ENCODE measurements at regions not wholly inside any gene's neighbourhood (a gene's known extent, or its start where the extent isn't known, plus 50 kb on each side); places are given as distances from the start of the nearest gene placed in this dataset.
"Not testable (repeated sequence)": the region's sequence is repeated elsewhere in the genome, so short reads cannot be mapped to it uniquely, and the experiment has no call there.

DNA sequence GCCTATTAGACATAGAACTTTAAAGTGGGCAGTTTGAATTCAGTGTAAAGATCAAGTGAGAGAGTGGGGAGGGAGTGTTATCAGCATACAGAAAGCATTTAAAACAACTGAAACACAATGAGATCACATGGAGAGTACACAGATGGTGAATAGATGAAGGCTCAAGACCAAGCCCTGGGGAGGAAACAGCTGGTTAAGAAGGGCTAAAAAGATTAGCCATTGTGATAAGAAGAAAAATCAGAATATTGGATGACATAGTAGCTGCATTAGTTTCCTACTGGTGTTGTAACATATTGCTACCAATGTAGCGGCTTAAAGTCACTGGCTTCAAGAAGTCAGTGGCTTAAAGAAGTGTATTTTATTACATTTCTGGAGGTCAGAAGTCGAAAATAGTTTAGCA lies 443.4 kb upstream of the RGS18 start:
- no peaks in the 10 kb centered on the region for H4K20me1 ChIP-seq (ENCODE audit: insufficient read depth, low read length)
- H3K27me3 ChIP-seq (ENCODE audit: low read depth, low read length): no peaks in the 10 kb centered on the region
- H3K4me2 ChIP-seq (ENCODE audit: low read length): no peak overlapping the region
- H3K27ac ChIP-seq (ENCODE audit: low read length): no peak overlapping the region
- no peak overlapping the region for H3K9ac ChIP-seq (ENCODE audit: low read length)
- H3K4me1 ChIP-seq (ENCODE audit: low read length): peaks cover 7% of the 10 kb centered on the region
- no peaks in the 10 kb centered on the region for H3K9me3 ChIP-seq (ENCODE audit: insufficient read depth, low read length)
- no peak for TF ChIP-seq EZH2phosphoT487 (IDR thresholded peaks at IDR 0.05; ENCODE audit: low read depth)
- TF ChIP-seq, protein P1, sequence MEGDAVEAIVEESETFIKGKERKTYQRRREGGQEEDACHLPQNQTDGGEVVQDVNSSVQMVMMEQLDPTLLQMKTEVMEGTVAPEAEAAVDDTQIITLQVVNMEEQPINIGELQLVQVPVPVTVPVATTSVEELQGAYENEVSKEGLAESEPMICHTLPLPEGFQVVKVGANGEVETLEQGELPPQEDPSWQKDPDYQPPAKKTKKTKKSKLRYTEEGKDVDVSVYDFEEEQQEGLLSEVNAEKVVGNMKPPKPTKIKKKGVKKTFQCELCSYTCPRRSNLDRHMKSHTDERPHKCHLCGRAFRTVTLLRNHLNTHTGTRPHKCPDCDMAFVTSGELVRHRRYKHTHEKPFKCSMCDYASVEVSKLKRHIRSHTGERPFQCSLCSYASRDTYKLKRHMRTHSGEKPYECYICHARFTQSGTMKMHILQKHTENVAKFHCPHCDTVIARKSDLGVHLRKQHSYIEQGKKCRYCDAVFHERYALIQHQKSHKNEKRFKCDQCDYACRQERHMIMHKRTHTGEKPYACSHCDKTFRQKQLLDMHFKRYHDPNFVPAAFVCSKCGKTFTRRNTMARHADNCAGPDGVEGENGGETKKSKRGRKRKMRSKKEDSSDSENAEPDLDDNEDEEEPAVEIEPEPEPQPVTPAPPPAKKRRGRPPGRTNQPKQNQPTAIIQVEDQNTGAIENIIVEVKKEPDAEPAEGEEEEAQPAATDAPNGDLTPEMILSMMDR (IDR thresholded peaks at IDR 0.05; ENCODE audit: low read depth, low read length): no peak
- H3K79me2 ChIP-seq (ENCODE audit: low read length): no peaks in the 10 kb centered on the region
- no peak overlapping the region for H2AFZ ChIP-seq (ENCODE audit: low read depth, low read length)
- H3K4me3 ChIP-seq (ENCODE audit: low read length): no peak overlapping the region
- no peaks in the 10 kb centered on the region for H3K36me3 ChIP-seq (replicated peaks; ENCODE audit: low read depth, low read length)

GRCh38 chr1:191729742-191730141 lies 428.5 kb upstream of the RGS18 start:
- no peaks in the 10 kb centered on the region for H3K9me3 ChIP-seq (ENCODE audit: insufficient read depth, low read length)
- TF ChIP-seq, protein P1 (IDR thresholded peaks at IDR 0.05; ENCODE audit: low read depth, low read length): no peak
- TF ChIP-seq EZH2phosphoT487 (IDR thresholded peaks at IDR 0.05; ENCODE audit: low read depth): no peak
- H3K27ac ChIP-seq (ENCODE audit: low read length): no peak overlapping the region
- H3K79me2 ChIP-seq (ENCODE audit: low read length): no peaks in the 10 kb centered on the region
- H3K4me3 ChIP-seq (ENCODE audit: low read length): no peak overlapping the region
- H3K9ac ChIP-seq (ENCODE audit: low read length): no peak overlapping the region
- no peaks in the 10 kb centered on the region for H3K36me3 ChIP-seq (replicated peaks; ENCODE audit: low read depth, low read length)
- no peaks in the 10 kb centered on the region for H4K20me1 ChIP-seq (ENCODE audit: insufficient read depth, low read length)
- peaks cover 22% of the 10 kb centered on the region for H3K4me1 ChIP-seq (ENCODE audit: low read length)
- H3K4me2 ChIP-seq (ENCODE audit: low read length): no peak overlapping the region
- H2AFZ ChIP-seq (ENCODE audit: low read depth, low read length): no peak overlapping the region; the same call in 1 of the 2 replicates
- H3K27me3 ChIP-seq (ENCODE audit: low read depth, low read length): no peaks in the 10 kb centered on the region

DNA sequence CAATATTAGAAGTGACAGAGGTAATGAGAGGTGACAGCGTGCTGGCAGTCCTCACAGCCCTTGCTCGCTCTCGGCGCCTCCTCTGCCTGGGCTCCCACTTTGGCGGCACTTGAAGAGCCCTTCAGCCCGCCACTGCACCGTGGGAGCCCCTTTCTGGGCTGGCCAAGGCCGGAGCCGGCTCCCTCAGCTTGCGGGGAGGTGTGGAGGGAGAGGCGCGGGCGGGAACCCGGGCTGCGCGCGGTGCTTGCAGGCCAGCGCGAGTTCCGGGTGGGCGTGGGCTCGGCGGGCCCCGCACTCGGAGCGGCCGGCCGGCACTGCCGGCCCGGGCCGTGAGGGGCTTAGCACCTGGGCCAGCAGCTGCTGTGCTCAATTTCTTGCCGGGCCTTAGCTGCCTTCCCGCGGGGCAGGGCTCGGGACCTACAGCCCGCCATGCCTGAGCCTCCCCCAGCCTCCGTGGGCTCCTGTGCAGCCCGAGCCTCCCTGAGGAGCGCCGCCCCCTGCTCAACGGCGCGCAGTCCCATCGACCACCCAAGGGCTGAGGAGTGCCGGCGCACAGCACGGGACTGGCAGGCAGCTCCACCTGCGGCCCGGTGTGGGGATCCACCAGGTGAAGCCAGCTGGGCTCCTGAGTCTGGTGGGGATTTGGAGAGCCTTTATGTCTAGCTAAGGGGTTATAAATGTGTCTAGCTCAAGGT lies 426.5 kb upstream of the RGS18 start:
- not testable (repeated sequence) for H3K9me3 ChIP-seq (ENCODE audit: insufficient read depth, low read length); H4K20me1 ChIP-seq (ENCODE audit: insufficient read depth, low read length); H2AFZ ChIP-seq (ENCODE audit: low read depth, low read length); H3K79me2 ChIP-seq (ENCODE audit: low read length); H3K4me3 ChIP-seq (ENCODE audit: low read length); H3K27ac ChIP-seq (ENCODE audit: low read length); H3K9ac ChIP-seq (ENCODE audit: low read length); H3K4me2 ChIP-seq (ENCODE audit: low read length); H3K27me3 ChIP-seq (ENCODE audit: low read depth, low read length); H3K36me3 ChIP-seq (replicated peaks; ENCODE audit: low read depth, low read length)
- peaks cover 13% of the 10 kb centered on the region for H3K4me1 ChIP-seq (ENCODE audit: low read length)

- H3K27ac ChIP-seq (ENCODE audit: low read length): no peak overlapping the region
- no peaks in the 10 kb centered on the region for H3K9me3 ChIP-seq (ENCODE audit: insufficient read depth, low read length)
- H3K4me1 ChIP-seq (ENCODE audit: low read length): peaks cover 11% of the 10 kb centered on the region
- no peak overlapping the region for H3K4me2 ChIP-seq (ENCODE audit: low read length)
- no peaks in the 10 kb centered on the region for H3K79me2 ChIP-seq (ENCODE audit: low read length)
- no peaks in the 10 kb centered on the region for H3K36me3 ChIP-seq (replicated peaks; ENCODE audit: low read depth, low read length)
- H4K20me1 ChIP-seq (ENCODE audit: insufficient read depth, low read length): no peaks in the 10 kb centered on the region
- no peak overlapping the region for H3K9ac ChIP-seq (ENCODE audit: low read length)
- no peak overlapping the region for H2AFZ ChIP-seq (ENCODE audit: low read depth, low read length)
- no peak for TF ChIP-seq EZH2phosphoT487 (IDR thresholded peaks at IDR 0.05; ENCODE audit: low read depth)
- TF ChIP-seq, protein P1 (IDR thresholded peaks at IDR 0.05; ENCODE audit: low read depth, low read length): no peak
- no peaks in the 10 kb centered on the region for H3K27me3 ChIP-seq (ENCODE audit: low read depth, low read length)
- H3K4me3 ChIP-seq (ENCODE audit: low read length): no peak overlapping the region
These were observed 423.9 kb upstream of the RGS18 start for GRCh38 chr1:191734321-191734720.
